GM12892 (cell line): ENCODE measurements at regions not wholly inside any gene's neighbourhood (a gene's known extent, or its start where the extent isn't known, plus 50 kb on each side); places are given as distances from the start of the nearest gene placed in this dataset.

Source experiments
- POLR2AphosphoS5 ChIP-seq: IDR thresholded peaks from 2 replicates; pipeline ENCODE4 v1.6.1; 2011; ENCODE audit warnings: low read depth, low read length, control low read depth
- TAF1 ChIP-seq: IDR thresholded peaks from 2 replicates; pipeline ENCODE4 v1.6.1; 2011; ENCODE audit warnings: low read depth, mild to moderate bottlenecking, control low read depth, low read length, borderline replicate concordance

DNA sequence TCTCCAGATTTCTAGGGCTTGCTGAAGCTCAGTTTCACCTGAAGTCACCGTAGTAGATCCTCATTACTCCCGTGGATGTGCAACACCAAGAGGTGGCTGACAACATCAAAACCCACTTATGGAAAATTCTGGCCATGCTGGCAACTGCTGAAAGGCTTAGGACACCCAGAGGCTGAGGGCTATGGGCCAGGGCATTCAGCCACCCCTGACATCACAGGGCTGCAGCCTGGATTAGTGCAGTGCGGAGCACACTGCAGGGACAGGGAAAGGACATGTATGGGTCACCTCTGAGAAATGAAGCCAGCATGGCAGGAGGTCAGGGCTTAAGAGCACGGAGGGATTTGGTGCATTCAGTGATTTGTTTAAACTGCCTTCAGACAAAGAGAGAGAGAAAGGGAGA, 300.6 kb downstream of the TDRD15 start:
- TF ChIP-seq POLR2AphosphoS5 (no peak), TAF1 (no peak)
